ENCODE measurements at regions not wholly inside any gene's neighbourhood (a gene's known extent, or its start where the extent isn't known, plus 50 kb on each side); places are given as distances from the start of the nearest gene placed in this dataset.

- TF ChIP-seq EP300 (IDR thresholded peaks at IDR 0.05) (no peak), CTCF (IDR thresholded peaks at IDR 0.05) (no peak), NPAS2 (CRISPR knock-in tag; IDR thresholded peaks at IDR 0.05; ENCODE audit: borderline replicate concordance) (no peak), MAX (IDR thresholded peaks at IDR 0.05) (no peak), POLR2A (IDR thresholded peaks at IDR 0.05; ENCODE audit: low read length) (no peak), RFX5 (IDR thresholded peaks at IDR 0.05) (no peak), REST (IDR thresholded peaks at IDR 0.05) (no peak), KDM5A (IDR thresholded peaks at IDR 0.05) (no peak), ESRRA (IDR thresholded peaks at IDR 0.05; ENCODE audit: borderline replicate concordance, low read length) (no peak), MYC (IDR thresholded peaks at IDR 0.05; ENCODE audit: borderline replicate concordance, low read length) (no peak), SMC3 (IDR thresholded peaks at IDR 0.05) (no peak), CHD2 (IDR thresholded peaks at IDR 0.05; ENCODE audit: low read length, partially characterized antibody) (no peak)
Measured at GRCh38 chr4:33090910-33091309, 2370.7 kb downstream of the PCDH7 start.
